GM10266 (cell line): ENCODE measurements at regions not wholly inside any gene's neighbourhood (a gene's known extent, or its start where the extent isn't known, plus 50 kb on each side); places are given as distances from the start of the nearest gene placed in this dataset.

ENCODE experiments used
- DNase-seq: peaks from one replicate; pipeline ENCODE4 v3.0.0; 2012; ENCODE audit errors: extremely low spot score
- CTCF ChIP-seq: IDR thresholded peaks from 2 replicates; pipeline ENCODE4 v1.5.1; 2012; ENCODE audit warnings: mild to moderate bottlenecking, low read depth; ENCODE audit not compliant: control insufficient read depth, insufficient read depth; ENCODE audit errors: missing control alignments

DNA sequence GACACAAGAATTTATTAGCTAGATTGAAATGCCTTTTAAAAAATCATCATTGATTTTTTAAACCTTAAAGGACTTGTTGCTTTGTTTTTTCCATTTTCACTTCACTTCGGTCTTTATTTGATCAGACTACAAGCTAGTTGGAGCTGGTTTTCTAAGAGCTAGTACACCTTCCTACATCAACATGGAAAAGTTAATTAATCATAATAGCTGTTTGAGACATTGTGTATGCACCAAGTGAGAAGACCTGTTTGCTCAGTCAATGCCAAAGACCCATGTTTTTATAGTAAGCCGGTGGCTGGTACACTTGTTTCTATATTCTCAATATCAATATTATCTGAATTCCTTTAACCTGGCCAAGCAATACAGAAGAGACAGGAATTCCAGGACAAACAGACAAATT is 310.2 kb upstream of the SGK1 start:
- DNase-seq = no peak
- TF ChIP-seq CTCF = no peak

DNA sequence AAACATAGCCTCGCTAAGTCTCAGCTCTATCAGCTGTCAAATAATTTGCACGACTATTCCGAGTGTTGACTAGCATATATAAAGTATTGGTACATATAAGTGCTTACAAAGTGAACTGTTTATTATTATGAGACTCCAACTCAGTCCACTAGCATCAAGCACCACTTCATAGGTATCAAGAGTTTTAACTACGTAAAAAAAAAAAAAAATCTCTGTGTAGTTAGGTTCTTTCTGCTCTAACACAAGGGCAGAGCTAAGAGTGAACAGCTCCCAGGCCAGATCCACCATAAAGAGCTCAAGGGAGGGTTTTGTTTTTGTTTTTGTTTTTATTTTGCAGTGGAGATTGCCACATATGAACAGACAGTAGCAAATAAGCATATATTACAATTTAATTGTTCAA is 309.8 kb upstream of the SGK1 start:
- TF ChIP-seq CTCF = no peak
- no peak for DNase-seq

GRCh38 chr6:134626589-134626988 is 308.7 kb upstream of the SGK1 start:
- TF ChIP-seq CTCF = no peak
- DNase-seq = no peak

GRCh38 chr6:134626086-134626485 is 308.2 kb upstream of the SGK1 start:
- no peak for DNase-seq
- no peak for TF ChIP-seq CTCF

- no peak for TF ChIP-seq CTCF
- DNase-seq = no peak
Observed at GRCh38 chr6:134624781-134625180, 306.9 kb upstream of the SGK1 start.

DNA sequence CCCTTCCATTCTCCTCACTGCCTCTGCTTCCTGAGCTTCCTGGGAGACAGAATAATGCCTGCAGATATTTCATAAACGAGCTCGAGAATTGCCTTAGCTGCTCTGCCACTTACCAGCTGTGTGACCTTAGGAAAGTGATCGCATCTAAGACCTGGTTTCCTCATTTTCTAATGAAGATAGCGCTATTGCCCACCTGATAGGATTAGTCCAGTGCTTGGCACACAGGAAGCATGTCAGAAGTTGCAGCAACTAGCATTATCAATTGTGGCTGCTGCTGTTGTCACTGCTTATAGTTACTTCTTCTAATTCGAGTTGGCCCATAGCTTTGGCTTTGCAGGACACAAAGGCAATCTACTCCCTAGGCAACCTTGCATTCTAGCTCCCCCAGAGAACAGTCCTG is 305.5 kb upstream of the SGK1 start:
- no peak for DNase-seq

More for the DNA sequence above, 305.5 kb upstream of the SGK1 start:
- TF ChIP-seq CTCF = no peak
